ENCODE measurements at regions not wholly inside any gene's neighbourhood (a gene's known extent, or its start where the extent isn't known, plus 50 kb on each side); places are given as distances from the start of the nearest gene placed in this dataset.
"Not testable (repeated sequence)": the region's sequence is repeated elsewhere in the genome, so short reads cannot be mapped to it uniquely, and the experiment has no call there.

GRCh38 chr10:62981096-62981495, 152.0 kb upstream of the NRBF2 start:
- Histone ChIP-seq H3K27ac (no peak overlapping the region), H3K36me3 (no peaks in the 10 kb centered on the region), H3K9me3 (no peaks in the 10 kb centered on the region), H3K27me3 (no peaks in the 10 kb centered on the region), H3K4me1 (no peaks in the 10 kb centered on the region), H3K4me3 (no peak overlapping the region)
- no peak for DNase-seq (ENCODE audit: low spot score in 2 of 2)
- 78 to 80% methylated on average over 2 of the region's 2 CpGs for WGBS, 2 donors
- TF ChIP-seq EP300 (IDR thresholded peaks at IDR 0.05), result no peak
- TF ChIP-seq CTCF (IDR thresholded peaks at IDR 0.05), result no peak
- no peak for TF ChIP-seq POLR2A (IDR thresholded peaks at IDR 0.05)

- H3K4me3 ChIP-seq, result no peak overlapping the region
- no peak overlapping the region for H3K27ac ChIP-seq
- no peak for TF ChIP-seq CTCF (IDR thresholded peaks at IDR 0.05)
- TF ChIP-seq POLR2A (IDR thresholded peaks at IDR 0.05), result no peak
- TF ChIP-seq EP300 (IDR thresholded peaks at IDR 0.05), result no peak
- H3K4me1 ChIP-seq, result no peaks in the 10 kb centered on the region
- H3K27me3 ChIP-seq, result no peaks in the 10 kb centered on the region
- DNase-seq (ENCODE audit: low spot score in 2 of 2), result no peak
- H3K9me3 ChIP-seq, result peaks cover 0 to 4% (median 0%) of the 10 kb centered on the region in 4 donors
- 60 to 63% methylated on average over 5 of the region's 5 CpGs for WGBS, 2 donors
- H3K36me3 ChIP-seq, result no peaks in the 10 kb centered on the region
These were observed 152.4 kb upstream of the NRBF2 start for GRCh38 chr10:62980687-62981086.

GRCh38 chr10:62979921-62980320, 153.2 kb upstream of the NRBF2 start:
- Histone ChIP-seq H3K27ac (no peak overlapping the region), H3K27me3 (no peaks in the 10 kb centered on the region), H3K4me3 (no peak overlapping the region), H3K36me3 (no peaks in the 10 kb centered on the region), H3K4me1 (no peaks in the 10 kb centered on the region), H3K9me3 (peaks cover 0 to 12% (median 0%) of the 10 kb centered on the region in 4 donors)
- DNase-seq (ENCODE audit: low spot score in 2 of 2), result no peak
- TF ChIP-seq EP300 (IDR thresholded peaks at IDR 0.05) (no peak), CTCF (IDR thresholded peaks at IDR 0.05) (no peak), POLR2A (IDR thresholded peaks at IDR 0.05) (no peak)

GRCh38 chr10:62978482-62978881, 154.6 kb upstream of the NRBF2 start:
- Histone ChIP-seq H3K4me1 (no peaks in the 10 kb centered on the region), H3K27me3 (no peaks in the 10 kb centered on the region), H3K4me3 (no peak overlapping the region), H3K9me3 (peaks cover 0 to 12% (median 0%) of the 10 kb centered on the region in 4 donors), H3K27ac (no peak overlapping the region), H3K36me3 (no peaks in the 10 kb centered on the region)
- 88 to 89% methylated on average over 4 of the region's 4 CpGs for whole genome bisulfite sequencing, 2 donors
- TF ChIP-seq EP300 (IDR thresholded peaks at IDR 0.05) (no peak), POLR2A (IDR thresholded peaks at IDR 0.05) (no peak), CTCF (IDR thresholded peaks at IDR 0.05) (no peak)
- DNase-seq (ENCODE audit: low spot score in 2 of 2), result no peak

- not testable (repeated sequence) for H3K36me3 ChIP-seq; H3K27ac ChIP-seq; H3K27me3 ChIP-seq; H3K4me3 ChIP-seq; DNase-seq (ENCODE audit: low spot score in 2 of 2); H3K4me1 ChIP-seq
- H3K9me3 ChIP-seq, result peaks cover 0 to 12% (median 0%) of the 10 kb centered on the region in 4 donors
- WGBS, 2 donors, result 100% methylated on average over 1 of the region's 1 CpG
These were observed 158.3 kb upstream of the NRBF2 start for GRCh38 chr10:62974795-62975194.

- no peaks in the 10 kb centered on the region for H3K36me3 ChIP-seq
- TF ChIP-seq CTCF (IDR thresholded peaks at IDR 0.05) (no peak), POLR2A (IDR thresholded peaks at IDR 0.05) (no peak), EP300 (IDR thresholded peaks at IDR 0.05) (no peak)
- no peak overlapping the region for H3K4me3 ChIP-seq
- H3K9me3 ChIP-seq, result peaks cover 0 to 12% (median 0%) of the 10 kb centered on the region in 4 donors
- no peaks in the 10 kb centered on the region for H3K4me1 ChIP-seq
- no peak overlapping the region for H3K27ac ChIP-seq
- H3K27me3 ChIP-seq, result no peaks in the 10 kb centered on the region
- DNase-seq (ENCODE audit: low spot score in 2 of 2), result no peak
These were observed 155.9 kb upstream of the EGR2 start for GRCh38 chr10:62972103-62972502.

Measured in tibial nerve (tissue), 4 donors.